ENCODE measurements at regions not wholly inside any gene's neighbourhood (a gene's known extent, or its start where the extent isn't known, plus 50 kb on each side); places are given as distances from the start of the nearest gene placed in this dataset.

DNA sequence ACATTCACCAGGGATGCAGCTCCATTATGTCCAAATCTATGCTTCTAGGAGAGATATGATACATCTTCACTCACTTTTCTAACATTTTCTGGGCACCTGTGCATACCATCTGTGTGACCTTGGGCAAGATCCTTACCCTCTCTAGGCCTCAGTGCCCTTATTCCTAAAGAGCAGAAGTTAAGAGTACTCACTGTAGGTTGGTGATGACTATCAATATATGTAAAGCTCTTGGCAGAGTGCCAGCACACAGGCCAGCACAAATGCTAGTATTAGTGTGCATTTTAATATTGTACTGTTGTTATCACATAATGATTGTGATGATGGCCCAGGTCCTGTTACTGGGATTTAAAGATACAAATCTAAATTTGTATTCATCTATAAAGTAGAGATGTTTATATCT, 199.2 kb downstream of the RAD51AP2 start:
- Histone ChIP-seq H4K20me1 (ENCODE audit: low read depth) (no peaks in the 10 kb centered on the region), H3K27ac (no peak overlapping the region), H3K9ac (no peak overlapping the region), H3K9me3 (ENCODE audit: low read depth) (no peaks in the 10 kb centered on the region), H3K79me2 (ENCODE audit: low read depth) (no peaks in the 10 kb centered on the region), H3K4me2 (no peak overlapping the region), H3K36me3 (no peaks in the 10 kb centered on the region), H3K27me3 (no peaks in the 10 kb centered on the region), H3K4me3 (no peak overlapping the region), H2AFZ (replicated peaks) (no peak overlapping the region), H3F3A (ENCODE audit: low read depth) (no peaks in the 10 kb centered on the region), H3K4me1 (no peaks in the 10 kb centered on the region)
- TF ChIP-seq EZH2phosphoT487 (IDR thresholded peaks at IDR 0.05) (no peak), CTCF (IDR thresholded peaks at IDR 0.05) (no peak), EZH2 (IDR thresholded peaks at IDR 0.05) (no peak)
- H3K27me3 Mint-ChIP-seq (ENCODE audit: insufficient read depth, low read depth), result peaks cover 2% of the 10 kb centered on the region
- no peak overlapping the region for H3K4me3 Mint-ChIP-seq
- H3K4me1 Mint-ChIP-seq, result no peaks in the 10 kb centered on the region
- no peak overlapping the region for H3K27ac Mint-ChIP-seq
- no peak for DNase-seq (ENCODE audit: low spot score)
- H3K36me3 Mint-ChIP-seq, result no peaks in the 10 kb centered on the region
- H3K9me3 Mint-ChIP-seq, result no peaks in the 10 kb centered on the region

DNA sequence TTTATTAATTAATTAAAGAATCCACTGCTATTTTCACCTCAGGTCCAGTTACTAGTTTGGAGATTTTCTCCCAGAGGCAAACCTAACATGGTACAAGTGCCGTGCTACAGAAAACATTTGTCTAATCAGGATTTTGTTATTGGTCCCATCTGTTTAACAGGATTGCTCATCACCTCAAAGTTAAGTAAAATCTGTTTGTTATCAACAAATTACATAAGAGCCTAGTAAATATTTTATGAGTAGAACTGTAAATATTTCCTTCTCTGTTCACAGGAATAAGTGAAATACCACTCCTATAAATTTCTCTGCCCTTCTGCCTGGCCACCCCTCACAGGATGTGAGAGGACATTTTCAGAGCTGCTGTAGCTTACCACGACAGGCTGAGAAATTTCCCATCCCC, 200.2 kb downstream of the RAD51AP2 start:
- Histone ChIP-seq H3K27me3 (no peaks in the 10 kb centered on the region), H3K4me3 (no peak overlapping the region), H3K4me1 (no peaks in the 10 kb centered on the region), H3F3A (ENCODE audit: low read depth) (no peaks in the 10 kb centered on the region), H3K27ac (no peak overlapping the region), H3K9ac (no peak overlapping the region), H3K36me3 (no peaks in the 10 kb centered on the region), H3K9me3 (ENCODE audit: low read depth) (no peaks in the 10 kb centered on the region), H3K4me2 (no peak overlapping the region), H2AFZ (replicated peaks) (no peak overlapping the region), H3K79me2 (ENCODE audit: low read depth) (no peaks in the 10 kb centered on the region), H4K20me1 (ENCODE audit: low read depth) (no peaks in the 10 kb centered on the region)
- no peak overlapping the region for H3K4me3 Mint-ChIP-seq
- no peak for TF ChIP-seq CTCF (IDR thresholded peaks at IDR 0.05)
- TF ChIP-seq EZH2 (IDR thresholded peaks at IDR 0.05), result no peak
- no peak for TF ChIP-seq EZH2phosphoT487 (IDR thresholded peaks at IDR 0.05)
- no peaks in the 10 kb centered on the region for H3K4me1 Mint-ChIP-seq
- DNase-seq (ENCODE audit: low spot score), result no peak
- H3K27me3 Mint-ChIP-seq (ENCODE audit: insufficient read depth, low read depth), result peaks cover 2% of the 10 kb centered on the region
- H3K9me3 Mint-ChIP-seq, result no peaks in the 10 kb centered on the region
- no peaks in the 10 kb centered on the region for H3K36me3 Mint-ChIP-seq
- H3K27ac Mint-ChIP-seq, result no peak overlapping the region

DNA sequence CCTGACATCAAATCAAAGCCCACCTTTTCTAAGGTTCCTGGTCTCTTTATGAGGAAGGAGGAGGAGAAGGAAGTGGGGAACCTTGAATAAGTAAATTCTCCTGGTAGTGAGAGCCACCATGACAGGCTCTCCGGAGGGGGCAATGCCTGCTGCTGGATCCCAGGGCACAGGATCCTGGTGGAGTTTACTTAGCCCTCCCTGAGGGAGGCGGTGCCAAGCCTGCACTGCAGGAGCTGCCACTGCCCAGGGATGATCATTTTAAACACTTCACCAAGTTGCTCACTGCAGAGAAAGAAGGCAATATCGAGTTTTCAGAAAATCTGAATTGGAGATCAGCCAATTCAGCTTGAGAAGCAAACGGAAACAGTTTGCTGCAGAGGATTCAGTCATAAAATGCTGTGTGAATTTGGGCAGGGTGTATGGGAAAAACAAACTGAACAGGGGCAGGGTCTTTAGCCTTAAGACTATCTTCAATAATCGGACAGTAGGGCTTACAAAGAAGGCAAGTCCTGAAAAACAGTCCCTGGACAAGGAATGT, 200.7 kb downstream of the RAD51AP2 start:
- H3K9me3 Mint-ChIP-seq, result no peaks in the 10 kb centered on the region
- no peaks in the 10 kb centered on the region for H3K36me3 ChIP-seq
- no peak for TF ChIP-seq CTCF (IDR thresholded peaks at IDR 0.05)
- no peak for TF ChIP-seq EZH2phosphoT487 (IDR thresholded peaks at IDR 0.05)
- no peak for TF ChIP-seq EZH2 (IDR thresholded peaks at IDR 0.05)
- no peak for DNase-seq (ENCODE audit: low spot score)
- no peak overlapping the region for H3K27ac Mint-ChIP-seq
- H3K4me3 Mint-ChIP-seq, result no peak overlapping the region
- no peaks in the 10 kb centered on the region for H3K36me3 Mint-ChIP-seq
- H3F3A ChIP-seq (ENCODE audit: low read depth), result no peaks in the 10 kb centered on the region
- no peak overlapping the region for H3K4me3 ChIP-seq
- no peaks in the 10 kb centered on the region for H3K27me3 ChIP-seq
- no peaks in the 10 kb centered on the region for H3K4me1 Mint-ChIP-seq
- H4K20me1 ChIP-seq (ENCODE audit: low read depth), result no peaks in the 10 kb centered on the region
- H3K79me2 ChIP-seq (ENCODE audit: low read depth), result no peaks in the 10 kb centered on the region
- H3K9ac ChIP-seq, result no peak overlapping the region
- H3K27me3 Mint-ChIP-seq (ENCODE audit: insufficient read depth, low read depth), result peaks cover 2% of the 10 kb centered on the region
- H3K27ac ChIP-seq, result no peak overlapping the region
- no peak overlapping the region for H3K4me2 ChIP-seq
- no peaks in the 10 kb centered on the region for H3K9me3 ChIP-seq (ENCODE audit: low read depth)
- H3K4me1 ChIP-seq, result no peaks in the 10 kb centered on the region
- H2AFZ ChIP-seq (replicated peaks), result no peak overlapping the region

Data from neural progenitor cell (in vitro differentiated cells).